Right atrium auricular region (tissue), 2 donors: ENCODE measurements at regions not wholly inside any gene's neighbourhood (a gene's known extent, or its start where the extent isn't known, plus 50 kb on each side); places are given as distances from the start of the nearest gene placed in this dataset.

Experiments used
- DNase-seq: peaks from one replicate; pipeline ENCODE4 v3.0.0-alpha.2; 2019; ENCODE audit warnings: low spot score
- H3K27ac ChIP-seq, 2 donors: fragments of 200-600 bp; sonication (generic); 1 replicate in 1 of 2; 2 replicates in 1 of 2; pipeline ENCODE4 v1.5.1; 2016 to 2019
- H3K27me3 ChIP-seq, 2 donors: fragments of 200-600 bp; sonication (generic); one replicate each; pipeline versions ENCODE4 v1.5.1 to v1.6.0; 2017 to 2019
- H3K36me3 ChIP-seq: fragments of 200-600 bp; sonication (generic); one replicate; pipeline ENCODE4 v1.5.1; 2016
- H3K4me1 ChIP-seq, 2 donors: fragments of 200-600 bp; sonication (generic); one replicate each; pipeline versions ENCODE4 v1.5.1 to v1.6.0; 2017 to 2019
- H3K4me3 ChIP-seq, 2 donors: fragments of 200-600 bp; sonication (generic); 1 replicate in 1 of 2; 2 replicates in 1 of 2; pipeline ENCODE4 v1.5.1; 2017 to 2019; ENCODE audit warnings: mild to moderate bottlenecking in 1 of 2, moderate library complexity in 1 of 2
- H3K9me3 ChIP-seq, 2 donors: fragments of 200-600 bp; sonication (generic); one replicate each; pipeline ENCODE4 v1.5.1; 2019
- TF ChIP-seq, protein P1 (sequence below), 2 donors: fragments of 200-600 bp; sonication (generic); IDR thresholded peaks; one replicate each; pipeline ENCODE4 v1.5.1; 2019; ENCODE audit warnings: antibody characterized with exemption in 2 of 2

DNA sequence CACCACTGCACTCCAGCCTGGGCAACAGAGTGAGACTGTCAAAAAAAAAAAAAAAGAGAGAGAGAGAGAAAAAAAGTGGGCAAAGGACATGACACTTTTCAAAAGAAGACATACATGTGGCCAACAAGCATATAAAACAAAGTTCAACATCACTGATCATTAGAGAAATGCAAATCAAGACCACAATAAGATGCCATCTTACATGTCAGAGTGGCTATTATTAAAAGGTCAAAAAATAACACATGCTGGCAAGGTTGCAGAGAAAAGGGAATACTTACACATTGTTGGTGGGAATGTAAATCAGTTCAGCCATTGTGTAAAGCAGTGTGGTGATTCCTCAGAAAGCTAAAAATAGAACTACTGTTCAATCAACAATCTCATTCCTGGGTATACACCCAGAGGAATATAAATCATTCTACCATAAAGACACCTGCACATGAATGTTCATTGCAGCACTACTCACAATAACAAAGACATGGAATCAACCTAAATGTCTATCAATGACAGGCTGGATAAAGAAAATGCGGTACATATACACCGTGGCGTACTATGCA, 94.9 kb upstream of the TRIM2 start:
- TF ChIP-seq, protein P1, sequence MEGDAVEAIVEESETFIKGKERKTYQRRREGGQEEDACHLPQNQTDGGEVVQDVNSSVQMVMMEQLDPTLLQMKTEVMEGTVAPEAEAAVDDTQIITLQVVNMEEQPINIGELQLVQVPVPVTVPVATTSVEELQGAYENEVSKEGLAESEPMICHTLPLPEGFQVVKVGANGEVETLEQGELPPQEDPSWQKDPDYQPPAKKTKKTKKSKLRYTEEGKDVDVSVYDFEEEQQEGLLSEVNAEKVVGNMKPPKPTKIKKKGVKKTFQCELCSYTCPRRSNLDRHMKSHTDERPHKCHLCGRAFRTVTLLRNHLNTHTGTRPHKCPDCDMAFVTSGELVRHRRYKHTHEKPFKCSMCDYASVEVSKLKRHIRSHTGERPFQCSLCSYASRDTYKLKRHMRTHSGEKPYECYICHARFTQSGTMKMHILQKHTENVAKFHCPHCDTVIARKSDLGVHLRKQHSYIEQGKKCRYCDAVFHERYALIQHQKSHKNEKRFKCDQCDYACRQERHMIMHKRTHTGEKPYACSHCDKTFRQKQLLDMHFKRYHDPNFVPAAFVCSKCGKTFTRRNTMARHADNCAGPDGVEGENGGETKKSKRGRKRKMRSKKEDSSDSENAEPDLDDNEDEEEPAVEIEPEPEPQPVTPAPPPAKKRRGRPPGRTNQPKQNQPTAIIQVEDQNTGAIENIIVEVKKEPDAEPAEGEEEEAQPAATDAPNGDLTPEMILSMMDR (IDR thresholded peaks at IDR 0.05), result no peak
- Histone ChIP-seq H3K9me3 (no peaks in the 10 kb centered on the region), H3K36me3 (no peaks in the 10 kb centered on the region), H3K4me1 (no peaks in the 10 kb centered on the region), H3K27me3 (no peaks in the 10 kb centered on the region), H3K27ac (no peak overlapping the region), H3K4me3 (no peak overlapping the region)
- no peak for DNase-seq

DNA sequence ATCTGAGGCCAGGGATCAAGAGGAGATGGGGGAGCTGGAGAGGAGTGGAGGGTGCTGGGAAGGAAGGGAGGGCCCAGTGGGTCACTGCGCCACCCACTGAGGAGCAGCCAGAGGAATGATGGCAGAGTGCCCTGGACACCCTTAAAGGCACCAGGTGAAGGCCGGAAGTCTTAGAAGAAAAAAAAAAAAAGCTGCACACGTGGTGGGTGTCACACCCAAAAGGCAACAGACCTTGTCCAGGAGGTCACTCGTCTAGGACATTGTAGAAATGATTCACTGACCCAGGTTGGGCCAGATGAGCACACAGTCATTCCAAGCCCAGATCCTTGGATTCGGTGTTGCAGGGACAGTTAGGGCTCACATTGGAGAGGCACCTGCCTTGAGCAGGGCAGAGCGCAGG, 93.5 kb upstream of the TRIM2 start:
- Histone ChIP-seq H3K9me3 (no peaks in the 10 kb centered on the region), H3K27me3 (no peaks in the 10 kb centered on the region), H3K36me3 (no peaks in the 10 kb centered on the region), H3K27ac (no peak overlapping the region), H3K4me1 (peaks cover 0 to 7% of the 10 kb centered on the region in 2 donors), H3K4me3 (no peak overlapping the region)
- TF ChIP-seq, protein P1 (IDR thresholded peaks at IDR 0.05), result no peak
- no peak for DNase-seq

DNA sequence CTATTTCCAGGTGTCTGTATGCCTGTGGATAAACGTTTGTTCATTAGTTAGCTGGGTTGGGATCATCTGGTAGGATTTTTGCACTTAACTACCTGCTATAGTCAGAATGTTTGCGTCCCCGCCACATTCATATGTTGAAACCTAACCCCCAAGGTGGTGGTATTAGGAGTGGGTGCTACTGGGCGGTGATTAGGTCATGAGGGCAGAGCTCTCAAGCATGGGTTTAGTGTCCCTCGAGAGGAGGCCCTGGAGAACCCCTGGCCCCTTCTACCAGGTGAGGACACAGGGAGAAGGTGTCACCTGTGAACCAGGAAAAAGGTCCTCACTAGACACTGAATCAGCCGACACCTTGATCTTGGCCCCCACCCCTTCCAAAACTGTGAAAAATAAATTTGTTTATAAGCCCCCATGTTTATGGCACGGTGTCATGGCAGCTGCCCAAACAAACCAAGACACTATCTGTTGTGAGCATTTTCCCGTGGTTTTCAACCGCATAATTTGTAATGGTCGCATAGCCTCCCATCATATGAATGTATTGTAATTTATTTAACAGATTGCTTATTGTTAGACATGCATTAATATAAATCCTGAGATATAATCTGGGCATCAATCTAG, 92.7 kb upstream of the TRIM2 start:
- Histone ChIP-seq H3K36me3 (no peaks in the 10 kb centered on the region), H3K9me3 (no peaks in the 10 kb centered on the region), H3K27ac (no peak overlapping the region), H3K27me3 (no peaks in the 10 kb centered on the region), H3K4me3 (no peak overlapping the region), H3K4me1 (peaks cover 0 to 10% of the 10 kb centered on the region in 2 donors)
- peak; percentile 36 for DNase-seq
- TF ChIP-seq, protein P1 (IDR thresholded peaks at IDR 0.05), result no peak

DNA sequence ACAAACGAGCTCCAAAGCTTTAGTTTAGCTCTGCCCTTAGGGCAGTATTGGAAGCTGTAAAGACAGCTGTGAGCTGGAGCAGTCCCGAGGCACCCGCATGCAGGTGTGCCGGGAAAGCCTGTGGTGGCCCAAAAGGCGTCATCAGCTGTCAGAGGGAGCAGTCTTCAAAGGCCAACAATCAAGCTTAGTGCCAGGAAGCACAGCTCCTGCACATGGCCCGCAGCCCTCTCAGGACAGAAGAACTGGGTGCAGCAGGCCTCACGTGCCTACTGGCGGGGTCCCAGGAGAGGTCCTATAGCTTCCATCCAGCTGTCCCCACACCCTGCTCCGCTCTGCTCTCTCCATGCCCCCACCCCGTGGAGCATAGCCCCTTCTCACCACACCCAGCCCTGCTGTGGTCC, 92.2 kb upstream of the TRIM2 start:
- H3K36me3 ChIP-seq, result no peaks in the 10 kb centered on the region
- H3K4me1 ChIP-seq, result peaks cover 0 to 10% of the 10 kb centered on the region in 2 donors
- no peak overlapping the region for H3K27ac ChIP-seq
- TF ChIP-seq, protein P1 (IDR thresholded peaks at IDR 0.05), result no peak
- H3K4me3 ChIP-seq, result no peak overlapping the region
- no peaks in the 10 kb centered on the region for H3K27me3 ChIP-seq
- no peaks in the 10 kb centered on the region for H3K9me3 ChIP-seq
- peak; percentile 44 for DNase-seq

DNA sequence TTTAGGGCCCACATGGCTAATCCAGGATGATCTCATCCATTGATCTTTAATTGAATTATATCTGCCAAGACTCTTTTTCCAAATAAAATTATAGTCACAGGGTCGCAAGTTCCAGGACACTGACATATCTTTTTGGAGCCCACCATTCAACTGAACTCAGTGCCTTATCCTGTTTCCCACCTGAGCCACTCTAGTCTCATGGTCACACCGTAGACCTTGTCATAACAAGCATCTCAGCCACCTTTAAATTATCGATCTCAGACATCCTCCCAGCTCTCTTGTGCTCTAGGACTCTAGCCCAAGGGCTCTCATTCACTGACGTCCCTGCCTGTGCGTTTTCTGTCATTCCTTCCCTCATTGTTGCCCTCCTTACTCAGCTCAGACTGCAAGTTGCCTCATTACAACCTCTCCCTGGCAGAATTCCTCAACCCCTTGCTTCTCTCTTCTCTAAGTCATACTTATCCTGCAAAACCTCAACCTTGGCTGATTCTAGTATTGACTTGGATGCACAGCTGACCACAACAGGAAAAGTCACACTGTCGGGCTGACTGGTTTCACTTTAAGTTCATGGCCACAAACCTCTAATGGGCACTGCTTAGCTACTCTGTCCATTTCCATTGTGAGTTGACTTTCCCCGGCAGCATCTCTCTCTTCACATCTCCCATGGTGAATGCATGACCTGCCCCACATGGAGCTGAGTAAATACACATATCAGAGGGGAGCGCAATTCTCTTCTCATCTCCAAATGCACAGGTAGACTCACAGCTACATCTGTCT, 91.0 kb upstream of the TRIM2 start:
- H3K27ac ChIP-seq, result no peak overlapping the region
- H3K36me3 ChIP-seq, result no peaks in the 10 kb centered on the region
- DNase-seq, result peak; percentile 0
- H3K9me3 ChIP-seq, result no peaks in the 10 kb centered on the region
- H3K4me3 ChIP-seq, result no peak overlapping the region
- TF ChIP-seq, protein P1 (IDR thresholded peaks at IDR 0.05), result no peak
- H3K4me1 ChIP-seq, result peaks cover 0 to 10% of the 10 kb centered on the region in 2 donors
- H3K27me3 ChIP-seq, result no peaks in the 10 kb centered on the region
